Pancreas (tissue), 10 donors: ENCODE measurements at regions not wholly inside any gene's neighbourhood (a gene's known extent, or its start where the extent isn't known, plus 50 kb on each side); places are given as distances from the start of the nearest gene placed in this dataset.

Source experiments
- ATAC-seq, 4 donors: fragments of 200-7000 bp; cut with Tn5 transposase; one replicate each; pipeline versions ENCODE4 v1.8.0 to v1.9.1; 2020; ENCODE audit warnings: mild to moderate bottlenecking in 4 of 4, moderate library complexity in 4 of 4
- DNase-seq, 6 donors: peaks; one replicate each; pipeline ENCODE4 v3.0.0-alpha.2; 2020
- FAIRE-seq: peaks from 2 replicates; lab custom pipeline; 2012; peaks lifted over from hg19 to GRCh38; lab: Jason Lieb, UNC
- H3K27ac ChIP-seq, 4 donors: fragments of 200-600 bp; sonication (generic); 1 replicate in 3 of 4; 2 replicates in 1 of 4; pipeline versions ENCODE4 v1.5.0 to v1.8.0; 2020
- H3K27me3 ChIP-seq, 4 donors: fragments of 200-600 bp; one replicate each; pipeline ENCODE4 v1.8.0; 2021
- H3K36me3 ChIP-seq, 3 donors: fragments of 200-600 bp; sonication (generic) in 1 of 3; one replicate each; pipeline versions ENCODE4 v1.5.0 to v1.8.0; 2020 to 2021
- H3K4me1 ChIP-seq, 3 donors: fragments of 200-600 bp; one replicate each; pipeline ENCODE4 v1.8.0; 2021
- H3K4me3 ChIP-seq, 4 donors: fragments of 200-600 bp; sonication (generic) in 2 of 4; one replicate each; pipeline versions ENCODE4 v1.5.0 to v1.8.0; 2020 to 2021
- H3K9me3 ChIP-seq, 4 donors: fragments of 200-600 bp; one replicate each; pipeline ENCODE4 v1.8.0; 2021
- CTCF ChIP-seq, 4 donors: fragments of 200-600 bp; sonication (generic) in 3 of 4; IDR thresholded peaks; one replicate each; pipeline versions ENCODE4 v1.5.0 to v1.8.0; 2021; ENCODE audit warnings: antibody characterized with exemption in 4 of 4
- WGBS, 2 donors: extraction: QIAGEN DNeasy Blood & Tissue Kit; methylation state at CpG; one replicate each; pipeline ENCODE4 v1.1.7; 2013; 5-methylcytosine and 5-hydroxymethylcytosine counted together
- intact Hi-C, 3 donors: fragments of 100-400 bp; cut with DNase I; formaldehyde crosslinking; loops; one replicate each; pipeline versions ENCODE4 v1.11.1 to v1.14.2; 2022
- donor health status: healthy with polysubstance abuse.
- donor health status: DM: no; HTN: no; CAD: no; lungs with moderate emphysema.
- donor health status: DM: no; HTN: no; CAD: no.
- donor health status: control.
- donor health status: control.
- donor health status: Bipolar disorder and iron deficiency.
- donor health status: DM: yes; HTN: yes; CAD: no.
- donor health status: DM: no; HTN: no; CAD: no.
- donor health status: DM: no; HTN: no; CAD: no.
- donor health status: DM: yes; HTN: yes; CAD: no.

GRCh38 chr21:18498431-18498830 lies 94.8 kb upstream of the TMPRSS15 start:
- Histone ChIP-seq H3K9me3 (no peaks in the 10 kb centered on the region), H3K4me3 (no peak overlapping the region), H3K27me3 (no peaks in the 10 kb centered on the region), H3K4me1 (no peaks in the 10 kb centered on the region), H3K27ac (no peak overlapping the region), H3K36me3 (no peaks in the 10 kb centered on the region)
- DNase-seq (no peak), FAIRE-seq (no peak), ATAC-seq (no peak)
- no peak for TF ChIP-seq CTCF (IDR thresholded peaks at IDR 0.05)
- WGBS, 2 donors = 29 to 33% methylated on average over 1 of the region's 1 CpG
- intact Hi-C loops = no loop called here

GRCh38 chr21:18499761-18500376 lies 96.3 kb upstream of the TMPRSS15 start:
- Histone ChIP-seq H3K9me3 (no peaks in the 10 kb centered on the region), H3K4me3 (no peak overlapping the region), H3K27ac (no peak overlapping the region), H3K4me1 (no peaks in the 10 kb centered on the region), H3K27me3 (no peaks in the 10 kb centered on the region), H3K36me3 (no peaks in the 10 kb centered on the region)
- DNase-seq (peak in 2 of 6 donors; percentile 34 to 46), FAIRE-seq (peak; percentile 54), ATAC-seq (no peak)
- 24 to 27% methylated on average over 4 of the region's 4 CpGs for WGBS, 2 donors
- TF ChIP-seq CTCF (IDR thresholded peaks at IDR 0.05) = peak; percentile 15 to 62 (median 60)
- intact Hi-C loops = no loop called here

GRCh38 chr21:18518054-18518481 lies 114.5 kb upstream of the TMPRSS15 start:
- Histone ChIP-seq H3K27ac (no peak overlapping the region), H3K9me3 (no peaks in the 10 kb centered on the region), H3K36me3 (no peaks in the 10 kb centered on the region), H3K27me3 (no peaks in the 10 kb centered on the region), H3K4me3 (no peak overlapping the region), H3K4me1 (no peaks in the 10 kb centered on the region)
- no peak for TF ChIP-seq CTCF (IDR thresholded peaks at IDR 0.05)
- FAIRE-seq (no peak), DNase-seq (no peak), ATAC-seq (no peak)
- WGBS, 2 donors = 45 to 56% methylated on average over 11 of the region's 11 CpGs
- intact Hi-C loops = no loop called here

- DNase-seq (no peak), FAIRE-seq (no peak), ATAC-seq (no peak)
- H3K9me3 ChIP-seq = no peaks in the 10 kb centered on the region
- H3K27me3 ChIP-seq = no peaks in the 10 kb centered on the region
- WGBS, 2 donors = 16 to 21% methylated on average over 2 of the region's 2 CpGs
- TF ChIP-seq CTCF (IDR thresholded peaks at IDR 0.05) = no peak
- H3K4me1 ChIP-seq = no peaks in the 10 kb centered on the region
- no peak overlapping the region for H3K27ac ChIP-seq
- no peak overlapping the region for H3K4me3 ChIP-seq
- H3K36me3 ChIP-seq = no peaks in the 10 kb centered on the region
- intact Hi-C loops = no loop called here
Measured at GRCh38 chr21:18521204-18521603, 117.6 kb upstream of the TMPRSS15 start.

- TF ChIP-seq CTCF (IDR thresholded peaks at IDR 0.05) = no peak
- Histone ChIP-seq H3K27me3 (no peaks in the 10 kb centered on the region), H3K9me3 (no peaks in the 10 kb centered on the region), H3K27ac (no peak overlapping the region), H3K36me3 (no peaks in the 10 kb centered on the region), H3K4me3 (no peak overlapping the region), H3K4me1 (no peaks in the 10 kb centered on the region)
- FAIRE-seq (no peak), DNase-seq (no peak), ATAC-seq (no peak)
- WGBS, 2 donors = 31 to 49% methylated on average over 7 of the region's 7 CpGs
- intact Hi-C loops = no loop called here
Measured at GRCh38 chr21:18522181-18522972, 118.8 kb upstream of the TMPRSS15 start.
